Heart left ventricle (tissue), 13 donors: ENCODE measurements at regions not wholly inside any gene's neighbourhood (a gene's known extent, or its start where the extent isn't known, plus 50 kb on each side); places are given as distances from the start of the nearest gene placed in this dataset.

Experiments used
- CTCF ChIP-seq, 12 donors: fragments of 200-600 bp; sonication (generic) in 4 of 12; IDR thresholded peaks; one replicate each; pipeline versions ENCODE4 v1.5.0 to v1.8.0; 2018 to 2022; ENCODE audit warnings: antibody characterized with exemption in 12 of 12, mild to moderate bottlenecking in 5 of 12
- POLR2A ChIP-seq, 2 donors: fragments of 450-650 bp; IDR thresholded peaks; one replicate each; pipeline ENCODE4 v1.6.1; 2017; ENCODE audit warnings: antibody characterized with exemption in 2 of 2, mild to moderate bottlenecking in 2 of 2, moderate library complexity in 2 of 2
- donor health status: ischemic (EF 13 %, LVEDD 7.1; RV severe dilation, severe dysfunction).
- donor health status: DM: no; HTN: yes; CAD: no.
- donor health status: DM: no; HTN: no; CAD: no.
- donor health status: ischemic (EF 25% LVEDD 6.9; RV normal size, moderate dysfunction).
- donor health status: ischemic (EF 25% LVEDD 5.7; RV mildly dilated, moderate dysfunction).
- donor health status: ischemic (EF 35%, LVEDD 5.7; RV mildly dilated, moderate dysfunction).
- donor health status: nonischemic (EF 11% LVEDD 7.7; RV severe dilation, severe dysfunction).
- donor health status: DM: yes; HTN: yes; CAD: no.
- donor health status: PGD.
- donor health status: ischemic (EF 29% LVEDD 5.4; RV normal size, mild dysfunction).
- donor health status: nonischemic (EF 23%, LVEDD 6.1; RV moderate dilation, normal function).

DNA sequence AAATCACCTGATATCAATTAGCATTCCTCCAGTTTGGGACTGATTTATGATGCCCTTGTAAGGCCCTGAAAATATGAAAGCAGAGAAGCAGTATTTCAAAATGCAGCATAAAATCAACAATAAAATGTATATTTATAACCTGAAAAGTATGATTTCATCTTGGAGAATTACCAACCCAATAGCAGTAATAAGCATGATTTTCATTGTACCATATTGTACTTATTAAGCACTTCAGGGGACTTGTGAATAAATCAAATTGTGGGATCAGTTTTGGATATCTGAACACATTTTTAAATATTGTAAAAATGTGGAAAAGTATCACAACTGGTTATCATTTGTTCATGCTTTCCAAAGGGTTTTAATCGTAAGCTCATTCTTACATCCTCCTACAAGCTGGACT, 250.8 kb downstream of the DMRT2 start:
- TF ChIP-seq CTCF (IDR thresholded peaks at IDR 0.05) (no peak), POLR2A (IDR thresholded peaks at IDR 0.05) (no peak)
